GM21390 (cell line): ENCODE measurements at regions not wholly inside any gene's neighbourhood (a gene's known extent, or its start where the extent isn't known, plus 50 kb on each side); places are given as distances from the start of the nearest gene placed in this dataset.
"Not testable (repeated sequence)": the region's sequence is repeated elsewhere in the genome, so short reads cannot be mapped to it uniquely, and the experiment has no call there.

ENCODE experiments used
- ATAC-seq: cut with Tn5 transposase; IDR thresholded peaks from one replicate; pipeline ENCODE4 v1.9.1; 2021; ENCODE audit not compliant: unreplicated experiment

DNA sequence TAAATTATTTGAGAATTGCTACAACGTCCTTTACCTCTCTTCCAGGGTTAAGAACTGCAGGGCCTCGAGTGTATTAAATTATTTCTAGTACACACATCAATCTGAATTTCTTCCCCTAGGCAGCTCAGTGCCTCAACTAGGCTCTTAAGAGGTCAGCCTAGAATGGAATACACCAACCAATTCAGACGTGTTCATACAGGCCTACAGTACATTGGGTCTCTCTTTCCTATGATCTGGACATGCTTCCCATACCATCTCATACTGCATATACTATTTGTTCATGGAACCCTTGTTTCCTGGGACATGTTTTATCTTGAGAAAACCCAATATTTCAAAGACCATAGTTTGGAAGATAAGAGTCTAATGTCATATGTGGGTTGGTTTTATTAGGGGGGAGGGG, 434.1 kb upstream of the WWC1 start:
- no peak for ATAC-seq

DNA sequence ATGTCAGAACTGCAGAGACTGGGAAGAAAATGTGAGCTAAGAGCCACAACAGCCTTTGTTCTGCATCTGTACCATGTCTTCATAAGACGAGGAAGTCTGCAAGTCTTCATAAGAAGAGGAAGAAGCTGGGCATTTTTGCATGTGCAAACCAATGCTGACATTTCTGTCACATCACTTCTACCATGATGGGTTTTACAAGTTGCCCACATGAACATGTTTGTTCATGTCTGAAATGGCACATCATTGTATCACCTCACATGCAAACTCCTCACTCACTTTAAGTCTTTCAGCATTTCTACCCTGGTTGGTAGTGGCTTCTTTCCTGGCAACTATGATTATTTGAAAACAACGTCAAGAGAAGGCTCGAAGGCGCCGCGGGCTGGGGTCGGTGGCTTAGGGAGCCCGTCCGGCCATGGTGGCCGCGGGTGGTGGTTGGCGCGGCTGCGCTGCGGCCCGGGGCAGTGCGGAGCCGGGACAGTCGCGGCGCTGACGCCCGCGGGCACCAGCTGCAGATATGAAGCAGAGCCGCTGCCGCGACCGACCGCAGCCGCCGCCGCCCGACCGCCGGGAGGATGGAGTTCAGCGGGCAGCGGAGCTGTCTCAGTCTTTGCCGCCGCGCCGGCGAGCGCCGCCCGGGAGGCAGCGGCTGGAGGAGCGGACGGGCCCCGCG, 433.1 kb upstream of the WWC1 start:
- not testable (repeated sequence) for ATAC-seq

DNA sequence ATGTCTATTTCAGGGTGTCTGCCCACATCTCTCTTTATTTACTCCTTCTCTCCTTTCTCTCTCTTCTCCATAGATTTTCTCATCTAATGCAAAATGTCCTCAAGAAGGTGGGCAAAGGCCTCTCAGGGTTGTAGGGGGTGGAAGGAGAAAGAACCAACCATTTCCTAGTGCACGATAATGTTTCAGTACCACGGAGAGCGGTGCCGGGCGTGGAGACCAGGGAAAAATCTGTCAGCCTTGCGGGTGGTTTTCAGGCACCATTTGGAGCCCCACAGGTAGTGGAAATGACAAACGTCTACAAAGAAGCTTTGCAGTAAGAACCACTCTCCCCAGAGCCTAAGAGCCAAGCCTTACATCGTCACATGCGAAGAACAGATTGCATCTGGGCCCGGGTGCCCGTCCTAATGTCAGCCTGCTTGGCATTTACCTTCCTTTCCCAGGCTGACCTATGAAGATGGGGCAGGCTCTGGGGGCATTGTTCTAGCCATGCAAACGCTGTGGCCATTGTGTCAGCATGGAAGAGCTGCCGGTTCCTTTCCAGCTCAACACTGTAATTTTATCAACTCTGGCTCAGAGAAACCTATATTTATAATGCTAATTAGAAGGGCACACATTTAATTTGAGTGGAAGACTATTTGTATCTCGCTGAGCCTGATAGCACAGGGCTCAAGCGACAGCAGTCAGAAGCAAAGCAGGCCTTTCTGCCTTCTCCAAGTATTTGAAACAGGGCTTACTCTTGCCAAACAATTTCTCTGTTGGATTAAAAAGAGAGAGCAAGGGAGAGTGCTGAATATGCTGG, 430.1 kb upstream of the WWC1 start:
- no peak for ATAC-seq

DNA sequence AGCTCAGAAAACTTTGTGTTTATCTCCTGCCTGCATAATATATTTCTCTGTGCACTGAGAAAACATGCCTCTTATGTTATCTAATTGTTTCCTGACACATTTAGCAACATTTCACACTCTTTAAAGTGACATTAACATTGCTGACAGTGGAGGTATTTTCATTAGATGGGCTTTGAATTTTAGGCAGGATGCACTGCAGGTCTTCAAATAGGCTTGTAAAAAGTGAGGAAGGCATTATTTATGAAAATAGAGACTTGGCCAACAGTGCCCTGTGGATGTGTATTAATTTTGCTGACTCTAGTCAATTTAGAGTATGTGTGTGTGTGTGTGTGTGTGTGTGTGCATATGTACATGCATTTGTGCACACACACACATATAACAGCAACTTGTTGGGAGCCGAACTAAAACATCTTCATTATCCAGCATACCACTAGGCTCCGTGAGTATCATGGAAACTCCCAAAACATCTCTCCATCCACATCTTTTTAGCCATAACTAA, 429.5 kb upstream of the WWC1 start:
- ATAC-seq, result no peak

DNA sequence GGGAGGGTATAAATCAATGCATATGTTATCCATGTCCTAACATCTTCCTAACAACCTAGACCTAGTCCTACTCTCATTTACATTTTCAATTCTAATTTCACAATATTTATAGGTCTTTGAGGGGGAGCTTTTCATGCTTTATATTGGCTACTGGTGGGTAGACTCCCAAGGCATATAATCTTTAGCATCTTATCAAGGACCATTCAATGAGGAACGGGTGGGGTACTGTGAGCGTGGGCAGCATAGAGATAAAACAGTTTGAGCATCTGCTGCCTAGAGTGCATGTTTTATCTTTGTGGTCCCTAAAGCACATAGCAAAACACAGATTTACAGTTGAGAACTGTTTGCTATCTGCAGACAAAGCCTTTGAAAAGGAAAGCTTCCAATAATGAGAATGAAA, 427.6 kb upstream of the WWC1 start:
- ATAC-seq, result no peak

DNA sequence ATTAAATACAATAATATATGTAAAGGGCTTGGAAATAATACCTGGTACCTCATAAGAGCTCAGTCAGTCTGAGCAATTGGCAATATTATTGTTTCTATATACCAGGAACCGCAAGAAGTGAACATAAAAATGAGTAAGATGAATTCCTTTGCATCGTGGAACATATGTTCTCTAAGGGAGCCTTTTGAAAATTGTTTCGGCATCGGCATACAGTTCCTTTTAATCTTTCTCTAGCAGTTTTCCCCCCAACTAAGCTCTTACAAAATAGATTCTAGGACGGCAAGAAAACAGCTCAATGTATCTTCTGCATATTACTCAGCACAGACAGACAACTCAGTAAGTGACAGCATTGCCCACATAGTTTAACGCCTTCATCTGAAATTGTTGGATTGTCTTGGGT, 426.6 kb upstream of the WWC1 start:
- ATAC-seq, result no peak

DNA sequence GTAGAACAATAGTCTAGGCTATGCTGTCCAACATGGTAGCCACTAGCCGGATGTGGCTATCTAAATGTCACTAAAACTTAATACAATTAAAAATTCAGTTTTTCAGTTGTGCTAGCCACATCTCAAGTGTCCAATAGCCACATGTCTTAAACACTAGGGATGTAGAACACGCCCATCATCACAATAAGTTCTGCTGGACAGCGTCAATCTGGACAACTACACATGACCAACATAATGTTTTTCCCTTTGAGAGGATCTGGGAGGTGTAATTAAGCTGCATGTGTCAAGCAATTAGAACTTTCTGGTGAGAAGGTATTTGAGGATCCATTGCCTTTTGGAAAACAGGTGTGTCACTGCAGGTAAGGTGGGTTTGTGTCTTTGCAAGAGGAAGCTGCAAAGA, 424.6 kb upstream of the WWC1 start:
- ATAC-seq, result no peak

DNA sequence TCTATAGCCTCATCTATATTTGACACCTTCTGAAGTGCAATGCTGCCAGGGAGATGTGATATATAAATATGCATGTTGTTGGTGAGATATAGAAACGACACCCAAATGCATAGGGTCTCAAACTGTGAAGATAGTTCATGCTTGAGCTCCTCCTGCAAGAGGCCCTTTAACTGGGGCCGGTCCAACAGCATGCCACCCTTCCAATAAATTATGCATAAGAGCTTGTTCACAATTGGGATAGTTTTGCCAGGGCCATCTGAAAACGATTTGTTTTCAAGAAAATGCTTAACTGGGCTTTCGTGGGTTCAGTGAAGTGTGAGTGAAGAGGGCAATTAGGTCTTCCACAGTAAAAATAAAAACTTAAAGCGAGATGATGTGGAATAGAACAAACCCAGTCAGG, 424.2 kb upstream of the WWC1 start:
- ATAC-seq, result no peak

DNA sequence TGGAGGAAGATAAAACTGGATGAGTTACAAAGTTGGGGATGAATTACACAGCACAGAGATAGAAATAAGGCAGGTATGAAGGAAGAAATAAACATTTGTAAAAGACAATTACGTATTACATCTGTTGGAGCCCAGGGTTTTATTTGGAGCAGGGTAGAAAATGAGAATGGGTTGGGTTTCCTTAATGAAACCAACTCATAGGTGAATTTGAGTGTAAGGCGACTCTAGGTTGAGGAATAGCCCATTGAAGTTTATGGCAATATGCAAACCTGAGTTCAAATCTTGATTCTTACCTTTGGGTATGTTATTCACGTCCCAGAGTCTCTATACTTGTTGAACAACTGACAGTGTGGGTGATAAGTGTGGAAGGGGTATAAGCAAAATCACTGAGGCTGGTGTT, 422.3 kb upstream of the WWC1 start:
- no peak for ATAC-seq

DNA sequence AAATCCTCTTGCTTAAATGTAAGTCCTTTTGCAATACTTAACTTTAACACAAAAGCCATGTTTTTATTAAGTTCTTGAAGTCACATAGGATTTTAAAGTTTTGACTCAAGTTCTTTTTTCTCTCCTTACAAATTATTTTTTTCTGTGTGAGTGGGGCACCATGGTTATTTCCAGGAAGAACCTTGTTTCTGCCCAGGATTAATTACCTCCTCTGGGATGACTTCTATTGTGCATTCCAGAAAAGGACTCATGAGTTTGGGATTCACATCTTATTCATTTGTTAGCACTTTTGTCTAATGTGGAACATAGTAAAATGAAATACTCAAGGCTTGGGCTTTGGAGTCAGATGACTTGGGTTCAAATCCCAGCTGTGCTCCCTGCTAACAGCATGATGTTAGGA, 421.4 kb upstream of the WWC1 start:
- no peak for ATAC-seq

DNA sequence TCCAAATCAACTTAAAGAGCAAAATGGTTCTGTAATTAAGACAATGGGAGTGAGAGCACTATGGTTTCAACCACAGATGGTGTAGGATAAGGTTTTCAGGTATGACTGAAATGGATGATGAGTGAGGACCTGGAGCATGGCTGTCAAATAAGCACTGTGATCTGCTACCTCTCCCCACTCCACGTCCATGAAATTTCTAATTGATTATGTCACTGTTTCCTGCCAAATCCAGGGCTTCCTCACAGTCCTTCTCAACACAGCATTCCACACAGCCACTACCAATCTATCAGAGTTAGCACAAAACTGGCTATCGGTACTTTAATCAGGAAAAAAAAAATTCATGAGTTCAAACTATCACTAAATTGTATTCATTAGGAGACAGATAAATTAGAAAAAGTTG, 420.4 kb upstream of the WWC1 start:
- ATAC-seq, result no peak

DNA sequence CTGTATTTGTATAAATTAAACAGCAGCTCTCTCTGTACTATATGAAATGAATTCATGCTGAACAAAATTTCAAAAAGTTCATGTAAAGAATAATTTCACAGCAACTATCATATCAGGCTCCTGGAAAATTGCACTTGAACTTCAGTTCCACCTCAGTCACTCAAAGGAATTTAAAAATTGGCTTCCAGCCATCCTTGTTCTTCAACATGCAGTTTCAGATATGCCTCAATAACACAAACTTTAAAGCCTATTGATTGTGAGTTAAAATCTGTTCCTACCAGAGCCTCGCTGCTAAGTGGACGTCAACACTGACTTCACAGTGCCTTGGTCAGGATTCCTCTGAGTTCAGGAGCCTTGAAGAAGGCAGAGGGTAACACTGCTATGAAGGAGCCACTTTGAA, 418.7 kb upstream of the WWC1 start:
- ATAC-seq, result no peak

DNA sequence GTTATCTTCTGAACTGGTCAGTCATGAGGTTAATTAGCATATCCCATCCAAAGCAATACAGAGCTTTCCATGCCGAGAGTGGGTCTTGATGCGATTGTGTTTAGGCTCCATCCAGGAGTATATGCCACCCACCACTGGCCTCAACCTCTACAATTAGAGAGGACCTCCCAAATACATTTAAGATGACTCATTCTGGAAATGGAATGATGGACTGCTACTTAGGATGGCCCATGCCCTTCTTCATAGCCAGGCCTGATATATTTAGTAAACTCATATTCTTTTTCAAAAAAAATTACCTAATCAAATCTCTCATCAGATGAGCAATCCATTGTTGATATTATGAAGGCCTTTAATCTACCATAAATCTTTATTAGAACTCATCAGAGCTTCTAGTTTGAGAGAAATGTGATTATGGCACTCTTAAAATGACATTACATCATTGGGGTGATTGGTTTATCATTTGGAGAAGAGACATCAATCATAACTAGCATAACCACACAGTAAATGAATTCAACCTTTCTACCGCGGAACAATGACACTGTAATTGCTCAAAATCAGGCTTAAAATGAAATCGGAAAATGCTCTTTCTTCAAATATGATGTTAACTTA, 414.2 kb upstream of the WWC1 start:
- ATAC-seq, result no peak

DNA sequence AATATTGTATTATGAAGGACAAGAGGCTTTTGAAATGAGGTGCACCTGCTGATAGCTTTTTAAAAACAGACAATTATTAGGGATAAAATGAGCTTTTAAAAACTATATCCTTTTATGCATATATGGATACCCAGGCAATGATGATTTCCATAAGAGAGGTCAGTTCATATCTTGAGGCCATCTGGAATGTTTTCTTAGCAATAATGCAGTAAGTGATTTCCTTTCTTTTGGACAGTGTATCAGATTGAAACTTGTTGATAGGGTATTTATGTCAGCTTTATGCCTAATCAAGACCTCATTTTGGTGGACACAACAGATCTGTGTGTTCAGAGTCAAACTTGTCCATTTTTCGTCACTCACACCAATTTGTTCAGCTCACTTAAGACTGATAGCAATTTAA, 413.5 kb upstream of the WWC1 start:
- ATAC-seq, result no peak

DNA sequence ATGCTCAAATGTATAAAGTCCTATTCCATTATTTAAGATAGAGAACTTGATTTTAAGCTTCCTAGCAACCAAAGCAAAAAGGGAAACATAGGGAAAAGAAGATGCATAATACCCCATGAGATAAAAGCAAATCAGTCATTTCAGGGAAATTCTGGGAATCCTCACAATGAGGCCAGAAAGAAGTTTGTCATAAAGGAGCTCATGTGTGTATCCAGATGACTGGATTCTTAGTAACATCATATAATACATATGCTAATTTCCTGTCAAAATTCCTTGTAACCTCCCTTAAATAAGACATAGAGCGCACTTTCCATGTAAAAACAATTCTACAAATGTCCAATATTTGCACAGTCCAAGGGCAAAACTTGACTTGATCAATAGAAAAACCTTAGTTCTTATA, 411.0 kb upstream of the WWC1 start:
- ATAC-seq, result no peak

DNA sequence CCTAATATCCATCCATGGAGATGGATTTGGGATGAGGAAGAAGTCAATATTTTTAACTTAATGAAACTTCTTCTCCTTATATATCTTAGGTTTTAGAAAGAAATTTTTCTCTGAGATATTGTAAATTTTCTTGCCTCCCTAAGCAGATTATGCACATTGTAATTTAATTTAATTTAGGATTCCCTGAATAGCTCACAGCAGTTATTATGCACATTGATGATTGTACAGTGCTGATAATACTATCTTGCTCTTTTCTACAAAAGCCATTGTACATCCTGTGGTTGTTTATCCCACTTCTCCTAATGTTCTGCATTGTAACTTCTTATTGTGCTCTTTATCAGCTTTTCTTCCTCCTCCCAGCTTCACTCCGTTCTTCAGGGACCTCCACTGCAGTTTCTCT, 410.4 kb upstream of the WWC1 start:
- no peak for ATAC-seq

DNA sequence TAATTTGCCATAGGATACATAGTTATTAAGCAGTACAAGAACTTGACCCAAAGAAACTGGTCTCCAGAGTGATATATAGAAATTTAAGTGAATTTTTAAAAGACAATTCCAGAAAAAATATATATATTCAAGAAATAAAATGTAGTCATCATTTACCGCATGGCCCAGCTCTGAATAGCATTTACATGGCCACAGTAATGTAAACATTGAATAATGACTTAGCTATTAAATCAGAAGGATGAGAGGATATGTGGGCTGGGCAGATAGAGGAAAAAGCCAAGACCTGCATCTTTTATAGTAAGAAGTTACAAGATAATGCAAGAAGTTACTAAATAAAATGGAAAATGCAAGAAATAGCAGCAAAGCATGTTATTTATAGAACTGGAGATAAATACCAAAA, 405.2 kb upstream of the WWC1 start:
- no peak for ATAC-seq

DNA sequence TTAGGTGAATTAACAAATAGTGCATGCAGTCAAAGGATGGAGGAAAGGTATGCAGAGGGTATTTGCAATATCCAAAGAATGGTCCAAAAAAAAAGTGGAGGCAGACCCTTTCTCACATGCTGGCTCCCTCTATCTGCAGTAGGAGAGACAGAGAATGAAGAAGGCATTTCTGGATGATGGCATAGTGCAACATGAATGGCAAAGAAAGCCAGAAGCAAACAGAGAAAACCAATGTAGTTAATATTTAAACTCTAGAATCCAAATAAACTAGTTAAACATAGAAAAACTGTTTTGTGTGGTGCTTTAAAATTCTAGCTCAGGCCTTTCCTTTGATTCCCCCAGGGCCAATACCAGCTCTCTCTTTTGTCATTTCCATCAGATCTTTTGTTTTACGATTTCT, 403.1 kb upstream of the WWC1 start:
- no peak for ATAC-seq

DNA sequence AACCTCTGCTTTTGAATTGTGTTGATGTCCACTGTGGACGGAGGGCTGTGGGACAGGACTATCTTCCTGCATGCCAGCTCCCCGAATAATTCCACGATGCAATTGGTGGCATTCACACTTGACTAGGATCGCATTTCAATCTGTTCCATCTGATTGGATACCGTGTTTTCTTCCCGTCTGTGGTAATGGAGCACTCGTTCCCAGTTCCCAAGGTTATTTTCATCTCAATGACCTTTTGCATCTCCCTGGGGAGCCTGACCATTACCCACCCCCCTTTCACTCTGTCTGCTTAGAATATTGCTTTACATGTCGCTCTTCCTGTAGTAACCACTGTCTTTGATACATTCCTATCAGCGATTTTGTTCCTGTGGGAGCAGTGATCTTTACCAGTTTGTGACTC, 402.2 kb upstream of the WWC1 start:
- no peak for ATAC-seq

DNA sequence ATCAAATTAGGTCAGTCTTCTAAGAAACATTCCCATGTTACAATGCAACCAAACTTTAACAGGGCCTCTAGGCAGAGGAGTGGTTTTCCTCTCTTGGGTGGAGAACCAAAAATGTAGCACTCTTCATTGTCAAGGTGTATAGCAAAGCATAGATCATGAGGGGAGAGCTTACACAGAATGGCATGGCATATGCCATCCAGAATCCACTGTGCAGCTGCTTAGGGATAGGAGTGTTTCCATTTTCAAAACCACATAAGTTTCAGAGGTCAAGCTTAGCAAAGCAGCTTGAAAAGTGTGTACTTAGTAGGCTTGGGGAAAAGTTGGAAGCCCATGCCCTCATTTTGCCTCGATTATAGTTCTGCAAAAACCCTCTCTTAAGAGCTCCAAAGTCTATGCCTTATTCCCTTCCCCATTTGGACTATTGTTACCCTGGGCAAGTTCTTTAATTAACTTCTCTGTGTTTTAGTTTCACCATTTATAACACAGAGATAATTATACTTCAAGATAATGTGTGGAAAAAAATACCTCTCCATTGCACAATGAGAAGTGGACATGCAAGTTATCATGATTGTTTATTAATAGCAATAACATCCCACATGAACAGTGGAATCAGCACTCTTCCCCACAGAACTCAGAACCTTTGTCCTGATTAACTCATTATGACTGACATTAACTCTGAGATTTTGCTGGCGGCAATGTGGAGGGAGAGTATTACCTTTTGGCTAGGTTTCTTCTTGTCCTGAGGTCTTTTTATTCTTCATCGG, 398.9 kb upstream of the WWC1 start:
- no peak for ATAC-seq

DNA sequence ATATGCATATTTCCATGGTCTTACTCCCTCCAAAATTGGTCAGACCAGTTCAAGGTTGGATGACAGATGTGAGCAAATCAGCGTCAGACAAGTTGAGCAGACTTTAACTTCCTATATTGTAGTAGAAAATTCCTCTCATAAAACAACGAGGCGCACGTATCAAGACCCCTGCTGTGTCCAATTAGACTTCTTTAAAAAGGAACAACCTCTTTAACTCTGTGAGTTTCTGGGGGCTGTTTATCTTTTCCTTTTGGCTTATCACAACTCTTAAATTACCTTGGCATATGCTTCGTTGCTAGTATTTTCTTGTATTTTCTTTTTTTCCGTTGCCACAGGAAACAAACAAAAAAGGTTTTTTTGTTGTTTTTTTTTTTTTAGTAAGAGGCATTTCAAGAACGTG, 398.2 kb upstream of the WWC1 start:
- ATAC-seq, result no peak
